GM12891 (cell line): ENCODE measurements at regions not wholly inside any gene's neighbourhood (a gene's known extent, or its start where the extent isn't known, plus 50 kb on each side); places are given as distances from the start of the nearest gene placed in this dataset.
"Not testable (repeated sequence)": the region's sequence is repeated elsewhere in the genome, so short reads cannot be mapped to it uniquely, and the experiment has no call there.

Experiments used
- DNase-seq: peaks from one replicate; pipeline ENCODE4 v3.0.0; 2011; ENCODE audit warnings: low spot score; ENCODE audit not compliant: insufficient read length
- FAIRE-seq: peaks from 2 replicates; lab custom pipeline; 2011; peaks lifted over from hg19 to GRCh38; lab: Jason Lieb, UNC
- PAX5 ChIP-seq: IDR thresholded peaks from 2 replicates; pipeline ENCODE4 v1.6.1; 2011; ENCODE audit warnings: low read length, moderate library complexity, mild to moderate bottlenecking; ENCODE audit not compliant: insufficient read depth, severe bottlenecking
- POLR2A ChIP-seq: IDR thresholded peaks from 2 replicates; pipeline ENCODE4 v1.6.1; 2011; ENCODE audit warnings: low read depth, low read length, control low read depth
- POLR2AphosphoS5 ChIP-seq: IDR thresholded peaks from 2 replicates; pipeline ENCODE4 v1.6.1; 2011; ENCODE audit warnings: low read depth, low read length, control low read depth
- POU2F2 ChIP-seq: IDR thresholded peaks from 2 replicates; pipeline ENCODE4 v1.6.1; 2011; ENCODE audit warnings: low read depth, mild to moderate bottlenecking, control low read depth, low read length, moderate library complexity
- SPI1 ChIP-seq: IDR thresholded peaks from 2 replicates; pipeline ENCODE4 v1.6.1; 2011; ENCODE audit warnings: low read depth, low read length, control low read depth
- TAF1 ChIP-seq: IDR thresholded peaks from 2 replicates; pipeline ENCODE4 v1.6.1; 2011; ENCODE audit warnings: low read depth, low read length, control low read depth

- no peak for DNase-seq
- FAIRE-seq: no peak
- no peak for TF ChIP-seq TAF1
- TF ChIP-seq SPI1: no peak
- TF ChIP-seq POU2F2: no peak
- no peak for TF ChIP-seq POLR2AphosphoS5
- no peak for TF ChIP-seq POLR2A
- no peak for TF ChIP-seq PAX5
Observed at GRCh38 chr4:179695175-179695574, 2252.9 kb upstream of the AGA start.

- FAIRE-seq (no peak), DNase-seq (no peak)
- TF ChIP-seq POLR2AphosphoS5 (no peak), PAX5 (no peak), POLR2A (no peak), SPI1 (no peak), TAF1 (no peak), POU2F2 (no peak)
Observed at GRCh38 chr4:179698321-179698720, 2256.1 kb upstream of the AGA start.

- DNase-seq: no peak
- TF ChIP-seq PAX5 (no peak), POU2F2 (no peak), POLR2A (no peak), POLR2AphosphoS5 (no peak), SPI1 (no peak), TAF1 (no peak)
- no peak for FAIRE-seq
Observed at GRCh38 chr4:179709961-179710624, 2267.9 kb upstream of the AGA start.

GRCh38 chr4:179719766-179720450 is 2277.7 kb upstream of the AGA start:
- TF ChIP-seq TAF1 (no peak), POLR2A (no peak), POLR2AphosphoS5 (no peak), PAX5 (no peak), SPI1 (no peak), POU2F2 (no peak)
- FAIRE-seq (no peak), DNase-seq (no peak)

GRCh38 chr4:179726491-179726890 is 2284.3 kb upstream of the AGA start:
- not testable (repeated sequence) for FAIRE-seq

GRCh38 chr4:179728305-179728704 is 2286.1 kb upstream of the AGA start:
- TF ChIP-seq PAX5: no peak
- no peak for TF ChIP-seq SPI1
- TF ChIP-seq POLR2AphosphoS5: no peak
- no peak for TF ChIP-seq POLR2A
- no peak for TF ChIP-seq POU2F2
- FAIRE-seq (no peak), DNase-seq (no peak)

More at GRCh38 chr4:179726491-179726890, 2284.3 kb upstream of the AGA start:
- DNase-seq: not testable (repeated sequence)

GRCh38 chr4:179736820-179737219 is 2294.6 kb upstream of the AGA start:
- not testable (repeated sequence) for DNase-seq, FAIRE-seq

GRCh38 chr4:179738822-179739221 is 2296.6 kb upstream of the AGA start:
- TF ChIP-seq POLR2AphosphoS5 (no peak), POLR2A (no peak), SPI1 (no peak), TAF1 (no peak), POU2F2 (no peak), PAX5 (no peak)
- DNase-seq (no peak), FAIRE-seq (no peak)

GRCh38 chr4:179747218-179747910 is 2305.1 kb upstream of the AGA start:
- no peak for FAIRE-seq
- no peak for DNase-seq
- TF ChIP-seq PAX5 (no peak), TAF1 (no peak), POU2F2 (no peak), POLR2A (no peak), SPI1 (no peak), POLR2AphosphoS5 (no peak)

GRCh38 chr4:179748837-179749236 is 2306.6 kb upstream of the AGA start:
- DNase-seq (no peak), FAIRE-seq (no peak)
- TF ChIP-seq POLR2AphosphoS5 (no peak), SPI1 (no peak), POLR2A (no peak), TAF1 (no peak), POU2F2 (no peak), PAX5 (no peak)
